ENCODE measurements at regions not wholly inside any gene's neighbourhood (a gene's known extent, or its start where the extent isn't known, plus 50 kb on each side); places are given as distances from the start of the nearest gene placed in this dataset.

- Mint-ChIP-seq H3K27me3 (peaks cover 0 to 3% of the 10 kb centered on the region in 2 donors), H3K27ac (no peak overlapping the region), H3K9me3 (no peaks in the 10 kb centered on the region), H3K4me3 (no peak overlapping the region), H3K36me3 (ENCODE audit: insufficient read depth) (peaks cover 2% of the 10 kb centered on the region), H3K4me1 (ENCODE audit: low read depth in 2 of 2) (no peaks in the 10 kb centered on the region)
- DNase-seq (no peak), ATAC-seq (replicated peaks) (no peak)
Observed at GRCh38 chr13:30024125-30024865, 173.9 kb upstream of the UBL3 start.

GRCh38 chr13:30023196-30023895 lies 172.9 kb upstream of the UBL3 start:
- H3K36me3 Mint-ChIP-seq (ENCODE audit: insufficient read depth): peaks cover 2% of the 10 kb centered on the region
- no peak overlapping the region for H3K4me3 Mint-ChIP-seq
- DNase-seq (no peak), ATAC-seq (replicated peaks) (no peak)
- H3K27me3 Mint-ChIP-seq: peaks cover 0 to 6% of the 10 kb centered on the region in 2 donors
- no peaks in the 10 kb centered on the region for H3K9me3 Mint-ChIP-seq
- H3K4me1 Mint-ChIP-seq (ENCODE audit: low read depth in 2 of 2): no peaks in the 10 kb centered on the region
- no peak overlapping the region for H3K27ac Mint-ChIP-seq

DNA sequence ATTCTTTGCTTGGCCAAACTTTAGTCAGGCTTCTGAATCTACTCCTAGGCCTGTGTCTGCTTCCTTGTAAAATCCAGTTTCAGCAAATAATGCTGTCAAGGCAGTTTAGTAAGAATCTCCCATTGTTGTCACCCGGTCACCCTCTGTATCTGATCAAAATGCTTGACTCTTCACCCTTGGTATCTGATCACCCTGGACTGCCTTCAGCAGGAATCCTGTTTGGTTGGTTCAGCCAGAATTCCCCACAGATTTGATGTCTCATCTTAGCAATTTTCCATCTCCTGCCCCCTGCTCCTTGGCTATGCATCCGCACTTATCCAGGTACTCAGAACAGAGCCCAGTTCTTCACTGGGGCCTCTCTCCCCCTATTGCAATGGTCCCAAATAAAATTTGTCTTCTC lies 172.4 kb upstream of the UBL3 start:
- Mint-ChIP-seq H3K36me3 (ENCODE audit: insufficient read depth) (peaks cover 2% of the 10 kb centered on the region), H3K27ac (no peak overlapping the region), H3K4me1 (ENCODE audit: low read depth in 2 of 2) (no peaks in the 10 kb centered on the region), H3K4me3 (no peak overlapping the region), H3K9me3 (no peaks in the 10 kb centered on the region), H3K27me3 (peaks cover 4 to 11% of the 10 kb centered on the region in 2 donors)
- DNase-seq (no peak), ATAC-seq (replicated peaks) (no peak)

GRCh38 chr13:30022256-30022655 lies 171.8 kb upstream of the UBL3 start:
- no peak for ATAC-seq (replicated peaks)
- DNase-seq: no peak
- Mint-ChIP-seq H3K4me1 (ENCODE audit: low read depth in 2 of 2) (no peaks in the 10 kb centered on the region), H3K27me3 (peaks cover 9 to 16% of the 10 kb centered on the region in 2 donors), H3K36me3 (ENCODE audit: insufficient read depth) (peaks cover 2% of the 10 kb centered on the region), H3K9me3 (no peaks in the 10 kb centered on the region), H3K27ac (no peak overlapping the region), H3K4me3 (no peak overlapping the region)

- H3K36me3 Mint-ChIP-seq (ENCODE audit: insufficient read depth): peaks cover 2% of the 10 kb centered on the region
- ATAC-seq (replicated peaks) (no peak), DNase-seq (no peak)
- no peaks in the 10 kb centered on the region for H3K9me3 Mint-ChIP-seq
- H3K4me1 Mint-ChIP-seq (ENCODE audit: low read depth in 2 of 2): no peaks in the 10 kb centered on the region
- no peak overlapping the region for H3K4me3 Mint-ChIP-seq
- peaks cover 9 to 23% of the 10 kb centered on the region in 2 donors for H3K27me3 Mint-ChIP-seq
- H3K27ac Mint-ChIP-seq: no peak overlapping the region
Observed at GRCh38 chr13:30021611-30022010, 171.2 kb upstream of the UBL3 start.

- Mint-ChIP-seq H3K27me3 (peaks cover 11 to 31% of the 10 kb centered on the region in 2 donors), H3K4me1 (ENCODE audit: low read depth in 2 of 2) (no peaks in the 10 kb centered on the region), H3K27ac (no peak overlapping the region), H3K9me3 (no peaks in the 10 kb centered on the region), H3K4me3 (no peak overlapping the region), H3K36me3 (ENCODE audit: insufficient read depth) (no peaks in the 10 kb centered on the region)
- DNase-seq (no peak), ATAC-seq (replicated peaks) (no peak)
Observed at GRCh38 chr13:30020726-30021312, 170.4 kb upstream of the UBL3 start.

DNA sequence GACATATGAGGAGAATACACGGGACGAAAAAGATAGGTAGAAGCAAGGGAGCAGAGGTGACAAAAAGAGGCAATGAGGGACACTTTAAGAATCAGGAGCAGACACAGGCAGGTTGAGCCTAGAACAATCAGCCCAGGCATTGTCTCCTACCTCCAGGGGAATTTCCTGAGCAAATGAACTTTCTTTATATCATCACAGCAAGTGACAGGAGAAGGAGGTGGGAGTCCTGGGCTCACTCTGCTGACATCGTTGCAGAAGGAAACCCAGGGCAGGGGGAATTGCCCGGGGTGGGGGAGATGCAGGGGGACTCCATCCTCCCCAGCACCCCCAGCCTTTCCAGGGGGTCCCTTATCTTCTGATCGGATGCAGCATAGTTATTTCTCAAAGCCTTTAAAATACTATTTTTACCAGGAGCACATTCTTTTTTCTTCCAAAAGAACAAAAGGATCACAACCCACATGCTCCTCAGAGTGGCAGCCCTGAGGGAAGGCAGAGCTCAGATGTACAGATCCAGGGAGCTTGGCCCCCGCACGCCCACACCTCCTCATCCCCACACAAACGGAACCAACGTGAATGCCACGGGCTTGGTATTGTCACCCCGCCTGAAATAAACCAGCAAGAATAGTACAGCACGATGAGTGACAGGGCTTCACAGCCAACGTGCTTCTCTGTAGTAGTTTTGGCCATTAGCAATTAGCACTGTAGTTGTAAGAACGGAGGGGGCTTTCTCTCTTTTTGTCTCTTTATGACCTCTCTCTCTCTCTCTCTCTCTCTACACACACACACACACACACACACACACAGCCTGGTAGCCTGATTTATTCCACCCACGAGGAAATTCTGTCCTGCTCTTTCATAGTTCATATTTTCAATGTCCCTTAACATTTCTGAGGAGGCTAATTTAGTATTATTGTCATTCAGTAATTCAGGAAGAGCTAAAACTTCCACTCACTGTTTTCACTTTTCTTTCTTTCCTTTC lies 169.5 kb upstream of the UBL3 start:
- H3K36me3 Mint-ChIP-seq (ENCODE audit: insufficient read depth): no peaks in the 10 kb centered on the region

GRCh38 chr13:30017880-30018279 lies 167.5 kb upstream of the UBL3 start:
- no peaks in the 10 kb centered on the region for H3K4me1 Mint-ChIP-seq (ENCODE audit: low read depth in 2 of 2)
- H3K27me3 Mint-ChIP-seq: peaks cover 19 to 56% of the 10 kb centered on the region in 2 donors
- H3K36me3 Mint-ChIP-seq (ENCODE audit: insufficient read depth): no peaks in the 10 kb centered on the region
- no peak overlapping the region for H3K4me3 Mint-ChIP-seq
- no peak overlapping the region for H3K27ac Mint-ChIP-seq
- DNase-seq (no peak), ATAC-seq (replicated peaks) (no peak)
- no peaks in the 10 kb centered on the region for H3K9me3 Mint-ChIP-seq

More for the DNA sequence above, 169.5 kb upstream of the UBL3 start:
- DNase-seq: no peak
- ATAC-seq (replicated peaks): no peak
- H3K27me3 Mint-ChIP-seq: peaks cover 14 to 36% of the 10 kb centered on the region in 2 donors
- H3K4me1 Mint-ChIP-seq (ENCODE audit: low read depth in 2 of 2): no peaks in the 10 kb centered on the region
- no peaks in the 10 kb centered on the region for H3K9me3 Mint-ChIP-seq
- no peak overlapping the region for H3K4me3 Mint-ChIP-seq
- no peak overlapping the region for H3K27ac Mint-ChIP-seq

- Mint-ChIP-seq H3K27ac (no peak overlapping the region), H3K27me3 (peaks cover 19 to 59% of the 10 kb centered on the region in 2 donors), H3K4me1 (ENCODE audit: low read depth in 2 of 2) (no peaks in the 10 kb centered on the region), H3K36me3 (ENCODE audit: insufficient read depth) (no peaks in the 10 kb centered on the region), H3K4me3 (no peak overlapping the region), H3K9me3 (no peaks in the 10 kb centered on the region)
- ATAC-seq (replicated peaks): no peak
- no peak for DNase-seq
Observed at GRCh38 chr13:30016398-30016797, 166.0 kb upstream of the UBL3 start.

DNA sequence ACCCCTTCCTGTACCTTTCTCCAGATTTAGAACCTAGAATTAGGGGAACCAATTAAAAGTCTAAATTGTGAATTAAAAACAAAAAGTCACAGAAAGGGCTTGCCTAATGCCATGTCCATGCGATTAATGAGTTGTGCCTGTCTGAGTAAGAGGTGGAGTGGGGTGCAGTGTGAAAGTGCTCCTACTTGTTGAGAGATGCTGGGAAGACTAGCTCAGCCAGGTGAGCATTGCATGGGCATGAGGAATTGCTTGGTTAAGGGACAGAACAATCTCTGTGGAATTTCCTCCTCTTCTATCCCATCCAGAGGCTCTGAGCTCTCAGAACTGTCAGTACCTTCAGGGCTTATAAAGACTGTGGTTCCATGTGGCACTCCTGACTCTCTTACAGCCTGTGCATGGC lies 159.0 kb upstream of the UBL3 start:
- ATAC-seq (replicated peaks) (no peak), DNase-seq (no peak)
- H3K27ac Mint-ChIP-seq: no peak overlapping the region
- H3K4me3 Mint-ChIP-seq: no peak overlapping the region
- H3K27me3 Mint-ChIP-seq: peaks cover 11 to 32% of the 10 kb centered on the region in 2 donors
- H3K36me3 Mint-ChIP-seq (ENCODE audit: insufficient read depth): no peaks in the 10 kb centered on the region
- H3K9me3 Mint-ChIP-seq: no peaks in the 10 kb centered on the region
- H3K4me1 Mint-ChIP-seq (ENCODE audit: low read depth in 2 of 2): peaks cover 5 to 12% of the 10 kb centered on the region in 2 donors

- DNase-seq (no peak), ATAC-seq (replicated peaks) (no peak)
- Mint-ChIP-seq H3K4me3 (no peak overlapping the region), H3K9me3 (no peaks in the 10 kb centered on the region), H3K27me3 (peaks cover 12 to 15% of the 10 kb centered on the region in 2 donors), H3K4me1 (ENCODE audit: low read depth in 2 of 2) (peaks cover 5 to 12% of the 10 kb centered on the region in 2 donors), H3K36me3 (ENCODE audit: insufficient read depth) (no peaks in the 10 kb centered on the region), H3K27ac (no peak overlapping the region)
Observed at GRCh38 chr13:30006246-30006645, 155.8 kb upstream of the UBL3 start.

- H3K9me3 Mint-ChIP-seq: no peaks in the 10 kb centered on the region
- H3K4me3 Mint-ChIP-seq: no peak overlapping the region
- no peak for ATAC-seq (replicated peaks)
- peaks cover 5 to 12% of the 10 kb centered on the region in 2 donors for H3K4me1 Mint-ChIP-seq (ENCODE audit: low read depth in 2 of 2)
- H3K36me3 Mint-ChIP-seq (ENCODE audit: insufficient read depth): no peaks in the 10 kb centered on the region
- H3K27me3 Mint-ChIP-seq: peaks cover 10 to 12% of the 10 kb centered on the region in 2 donors
- H3K27ac Mint-ChIP-seq: no peak overlapping the region
- DNase-seq: no peak
Observed at GRCh38 chr13:30004204-30004603, 153.8 kb upstream of the UBL3 start.

GRCh38 chr13:30002577-30002976 lies 152.2 kb upstream of the UBL3 start:
- DNase-seq: no peak
- H3K4me3 Mint-ChIP-seq: no peak overlapping the region
- no peak overlapping the region for H3K27ac Mint-ChIP-seq
- no peaks in the 10 kb centered on the region for H3K9me3 Mint-ChIP-seq
- H3K36me3 Mint-ChIP-seq (ENCODE audit: insufficient read depth): no peaks in the 10 kb centered on the region
- H3K27me3 Mint-ChIP-seq: peaks cover 7 to 12% of the 10 kb centered on the region in 2 donors
- ATAC-seq (replicated peaks): no peak
- H3K4me1 Mint-ChIP-seq (ENCODE audit: low read depth in 2 of 2): peaks cover 5 to 12% of the 10 kb centered on the region in 2 donors
